ENCODE measurements at regions not wholly inside any gene's neighbourhood (a gene's known extent, or its start where the extent isn't known, plus 50 kb on each side); places are given as distances from the start of the nearest gene placed in this dataset.

GRCh38 chr1:229192031-229192430, 78.9 kb upstream of the RAB4A start:
- no peaks in the 10 kb centered on the region for H3F3A ChIP-seq (ENCODE audit: insufficient read depth, low read length, poor library complexity, severe bottlenecking)
- no peaks in the 10 kb centered on the region for H3K9me3 ChIP-seq (ENCODE audit: low read length)

DNA sequence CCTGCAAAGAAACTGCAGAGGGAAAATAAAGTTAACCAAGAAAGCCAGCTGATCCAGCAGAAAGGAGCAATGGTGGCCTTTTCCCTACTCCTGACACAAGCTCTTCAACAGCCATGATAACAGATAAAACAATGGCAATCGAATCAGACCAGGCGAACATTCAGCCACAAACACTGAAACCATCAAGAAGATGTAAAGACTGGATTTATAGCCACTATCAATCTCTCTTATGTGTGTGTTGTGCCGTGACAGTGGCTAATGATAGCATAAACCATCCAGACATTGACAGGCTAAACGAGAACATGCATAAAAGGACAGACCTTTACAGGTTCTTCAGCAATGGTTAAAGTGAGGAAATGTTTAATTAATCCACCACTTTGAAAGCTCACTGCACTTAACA, 78.1 kb upstream of the RAB4A start:
- H3K79me2 ChIP-seq (replicated peaks; ENCODE audit: insufficient read depth, low read length) = no peaks in the 10 kb centered on the region
- no peaks in the 10 kb centered on the region for H3K9me3 ChIP-seq (ENCODE audit: low read length)
- H3K4me2 ChIP-seq (ENCODE audit: low read length) = no peak overlapping the region
- TF ChIP-seq MXI1 (conservative IDR thresholded peaks at IDR 0.05; ENCODE audit: poor library complexity, severe bottlenecking) (no peak), TAF1 (IDR thresholded peaks at IDR 0.05; ENCODE audit: low read depth) (no peak), RAD21 (conservative IDR thresholded peaks at IDR 0.05) (no peak), EZH2 (IDR thresholded peaks at IDR 0.05; ENCODE audit: borderline replicate concordance, insufficient read depth, low read length, poor library complexity, severe bottlenecking) (no peak), REST (IDR thresholded peaks at IDR 0.05; ENCODE audit: borderline replicate concordance) (no peak), EP300 (conservative IDR thresholded peaks at IDR 0.05; ENCODE audit: poor library complexity, severe bottlenecking) (no peak), POLR2AphosphoS5 (IDR thresholded peaks at IDR 0.05) (no peak), SMC3 (conservative IDR thresholded peaks at IDR 0.05; ENCODE audit: poor library complexity) (no peak)
- TF ChIP-seq, protein P1, sequence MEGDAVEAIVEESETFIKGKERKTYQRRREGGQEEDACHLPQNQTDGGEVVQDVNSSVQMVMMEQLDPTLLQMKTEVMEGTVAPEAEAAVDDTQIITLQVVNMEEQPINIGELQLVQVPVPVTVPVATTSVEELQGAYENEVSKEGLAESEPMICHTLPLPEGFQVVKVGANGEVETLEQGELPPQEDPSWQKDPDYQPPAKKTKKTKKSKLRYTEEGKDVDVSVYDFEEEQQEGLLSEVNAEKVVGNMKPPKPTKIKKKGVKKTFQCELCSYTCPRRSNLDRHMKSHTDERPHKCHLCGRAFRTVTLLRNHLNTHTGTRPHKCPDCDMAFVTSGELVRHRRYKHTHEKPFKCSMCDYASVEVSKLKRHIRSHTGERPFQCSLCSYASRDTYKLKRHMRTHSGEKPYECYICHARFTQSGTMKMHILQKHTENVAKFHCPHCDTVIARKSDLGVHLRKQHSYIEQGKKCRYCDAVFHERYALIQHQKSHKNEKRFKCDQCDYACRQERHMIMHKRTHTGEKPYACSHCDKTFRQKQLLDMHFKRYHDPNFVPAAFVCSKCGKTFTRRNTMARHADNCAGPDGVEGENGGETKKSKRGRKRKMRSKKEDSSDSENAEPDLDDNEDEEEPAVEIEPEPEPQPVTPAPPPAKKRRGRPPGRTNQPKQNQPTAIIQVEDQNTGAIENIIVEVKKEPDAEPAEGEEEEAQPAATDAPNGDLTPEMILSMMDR (IDR thresholded peaks at IDR 0.05; ENCODE audit: poor library complexity, severe bottlenecking) = no peak
- no peak overlapping the region for H3K27ac ChIP-seq (ENCODE audit: low read length)
- no peaks in the 10 kb centered on the region for H4K20me1 ChIP-seq (ENCODE audit: insufficient read depth)
- no peaks in the 10 kb centered on the region for H3K36me3 ChIP-seq (ENCODE audit: insufficient read depth, low read length)
- H3K4me3 ChIP-seq (ENCODE audit: low read length) = no peak overlapping the region
- no peaks in the 10 kb centered on the region for H3K27me3 ChIP-seq (ENCODE audit: insufficient read depth, low read depth, low read length)
- H3F3A ChIP-seq (ENCODE audit: insufficient read depth, low read length, poor library complexity, severe bottlenecking) = no peaks in the 10 kb centered on the region
- no peaks in the 10 kb centered on the region for H3K9me2 ChIP-seq (ENCODE audit: insufficient read depth, low read length)
- H2AFZ ChIP-seq (ENCODE audit: low read depth, low read length) = no peak overlapping the region
- H3K9ac ChIP-seq (ENCODE audit: low read length) = no peak overlapping the region

More at GRCh38 chr1:229192031-229192430, 78.9 kb upstream of the RAB4A start:
- Histone ChIP-seq H3K9me2 (ENCODE audit: insufficient read depth, low read length) (no peaks in the 10 kb centered on the region), H2AFZ (ENCODE audit: low read depth, low read length) (no peak overlapping the region), H3K36me3 (ENCODE audit: insufficient read depth, low read length) (no peaks in the 10 kb centered on the region), H3K27ac (ENCODE audit: low read length) (no peak overlapping the region), H3K27me3 (ENCODE audit: insufficient read depth, low read depth, low read length) (no peaks in the 10 kb centered on the region), H3K4me3 (ENCODE audit: low read length) (no peak overlapping the region), H4K20me1 (ENCODE audit: insufficient read depth) (no peaks in the 10 kb centered on the region), H3K9ac (ENCODE audit: low read length) (no peak overlapping the region), H3K4me2 (ENCODE audit: low read length) (no peak overlapping the region), H3K79me2 (replicated peaks; ENCODE audit: insufficient read depth, low read length) (no peaks in the 10 kb centered on the region)
- TF ChIP-seq MXI1 (conservative IDR thresholded peaks at IDR 0.05; ENCODE audit: poor library complexity, severe bottlenecking) (no peak), REST (IDR thresholded peaks at IDR 0.05; ENCODE audit: borderline replicate concordance) (no peak), RAD21 (conservative IDR thresholded peaks at IDR 0.05) (no peak), SMC3 (conservative IDR thresholded peaks at IDR 0.05; ENCODE audit: poor library complexity) (no peak), EZH2 (IDR thresholded peaks at IDR 0.05; ENCODE audit: borderline replicate concordance, insufficient read depth, low read length, poor library complexity, severe bottlenecking) (no peak), EP300 (conservative IDR thresholded peaks at IDR 0.05; ENCODE audit: poor library complexity, severe bottlenecking) (no peak), TAF1 (IDR thresholded peaks at IDR 0.05; ENCODE audit: low read depth) (no peak), POLR2AphosphoS5 (IDR thresholded peaks at IDR 0.05) (no peak)
- TF ChIP-seq, protein P1 (IDR thresholded peaks at IDR 0.05; ENCODE audit: poor library complexity, severe bottlenecking) = no peak
